ENCODE measurements at regions not wholly inside any gene's neighbourhood (a gene's known extent, or its start where the extent isn't known, plus 50 kb on each side); places are given as distances from the start of the nearest gene placed in this dataset.

DNA sequence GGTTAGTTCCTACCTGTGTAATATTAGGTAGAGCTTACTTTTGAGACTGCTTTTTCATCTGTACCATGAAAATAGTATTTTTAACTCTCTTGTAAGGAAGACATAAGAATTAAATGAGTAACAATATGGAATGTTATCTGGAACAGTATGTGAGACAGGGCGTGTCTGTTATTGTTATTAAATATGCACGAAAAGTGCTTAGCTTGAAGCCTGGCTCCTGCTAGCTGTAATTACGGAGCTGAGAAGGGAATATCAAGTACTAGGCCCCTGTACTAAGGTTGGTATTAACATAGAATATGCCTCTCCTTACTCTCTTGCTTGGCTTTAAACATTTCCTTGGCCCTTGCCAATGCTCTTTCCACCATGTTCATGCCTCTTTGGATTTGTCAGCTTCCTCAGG lies 194.0 kb downstream of the FAM76B start:
- Mint-ChIP-seq H3K4me3 (no peak overlapping the region), H3K4me1 (ENCODE audit: low read depth) (peaks cover 11% of the 10 kb centered on the region), H3K36me3 (ENCODE audit: low read depth) (no peaks in the 10 kb centered on the region)

DNA sequence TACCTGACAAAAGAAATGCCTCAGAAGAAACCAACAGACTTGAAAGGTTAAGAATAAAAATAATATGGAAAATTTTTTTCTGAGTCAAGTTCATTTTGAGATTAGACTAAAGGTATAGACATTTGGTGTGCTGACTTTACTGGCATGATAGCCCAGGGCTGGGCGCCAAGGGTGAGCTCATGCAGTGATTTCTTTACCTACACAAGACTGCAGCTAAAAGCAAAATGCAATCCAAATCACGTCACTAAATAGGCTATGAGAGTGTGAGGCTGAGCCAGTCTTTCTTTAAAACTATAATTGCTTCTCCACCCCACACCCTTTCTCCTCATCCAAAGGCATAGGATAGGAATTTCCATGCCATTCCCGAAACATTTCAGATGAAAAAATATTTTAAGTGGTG lies 196.5 kb downstream of the FAM76B start:
- H3K4me1 ChIP-seq (ENCODE audit: insufficient read depth, low read length), result no peaks in the 10 kb centered on the region
- Mint-ChIP-seq H3K9me3 (peaks cover 3% of the 10 kb centered on the region), H3K4me1 (ENCODE audit: low read depth) (no peaks in the 10 kb centered on the region), H3K4me3 (no peak overlapping the region), H3K36me3 (ENCODE audit: low read depth) (no peaks in the 10 kb centered on the region), H3K27me3 (no peaks in the 10 kb centered on the region), H3K27ac (no peak overlapping the region)
- ChIA-PET CTCF (no interaction called here), POLR2A (interaction anchor here (0.9 to 1.1 kb wide), 2 partner anchors 9 to 107 kb away, joined by 3 read pairs; no protein-coding TSS in a partner anchor)
- no peaks in the 10 kb centered on the region for H3K36me3 ChIP-seq (ENCODE audit: insufficient read depth, low read length)
- no peaks in the 10 kb centered on the region for H3K9me3 ChIP-seq (ENCODE audit: control insufficient read depth in 1 of 2, insufficient read depth in 1 of 2, low read length in 2 of 2)
- H3K27ac ChIP-seq (ENCODE audit: low read depth in 1 of 2, low read length in 2 of 2), result no peak overlapping the region
- intact Hi-C loops (cut with DNase I, micrococcal nuclease), result no loop called here
- H3K27me3 ChIP-seq (ENCODE audit: control insufficient read depth in 1 of 2, insufficient read depth in 2 of 2, low read length in 2 of 2), result no peaks in the 10 kb centered on the region
- TF ChIP-seq, protein P1, sequence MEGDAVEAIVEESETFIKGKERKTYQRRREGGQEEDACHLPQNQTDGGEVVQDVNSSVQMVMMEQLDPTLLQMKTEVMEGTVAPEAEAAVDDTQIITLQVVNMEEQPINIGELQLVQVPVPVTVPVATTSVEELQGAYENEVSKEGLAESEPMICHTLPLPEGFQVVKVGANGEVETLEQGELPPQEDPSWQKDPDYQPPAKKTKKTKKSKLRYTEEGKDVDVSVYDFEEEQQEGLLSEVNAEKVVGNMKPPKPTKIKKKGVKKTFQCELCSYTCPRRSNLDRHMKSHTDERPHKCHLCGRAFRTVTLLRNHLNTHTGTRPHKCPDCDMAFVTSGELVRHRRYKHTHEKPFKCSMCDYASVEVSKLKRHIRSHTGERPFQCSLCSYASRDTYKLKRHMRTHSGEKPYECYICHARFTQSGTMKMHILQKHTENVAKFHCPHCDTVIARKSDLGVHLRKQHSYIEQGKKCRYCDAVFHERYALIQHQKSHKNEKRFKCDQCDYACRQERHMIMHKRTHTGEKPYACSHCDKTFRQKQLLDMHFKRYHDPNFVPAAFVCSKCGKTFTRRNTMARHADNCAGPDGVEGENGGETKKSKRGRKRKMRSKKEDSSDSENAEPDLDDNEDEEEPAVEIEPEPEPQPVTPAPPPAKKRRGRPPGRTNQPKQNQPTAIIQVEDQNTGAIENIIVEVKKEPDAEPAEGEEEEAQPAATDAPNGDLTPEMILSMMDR (IDR thresholded peaks at IDR 0.05), result no peak
- no peak overlapping the region for H3K4me3 ChIP-seq (ENCODE audit: low read length)
- DNase-seq (no peak), ATAC-seq (ENCODE audit: poor library complexity) (no peak)

More for the DNA sequence above, 194.0 kb downstream of the FAM76B start:
- Histone ChIP-seq H3K27me3 (ENCODE audit: control insufficient read depth in 1 of 2, insufficient read depth in 2 of 2, low read length in 2 of 2) (no peaks in the 10 kb centered on the region), H3K4me1 (ENCODE audit: insufficient read depth, low read length) (peaks cover 11% of the 10 kb centered on the region), H3K9me3 (ENCODE audit: control insufficient read depth in 1 of 2, insufficient read depth in 1 of 2, low read length in 2 of 2) (no peaks in the 10 kb centered on the region), H3K4me3 (ENCODE audit: low read length) (no peak overlapping the region), H3K36me3 (ENCODE audit: insufficient read depth, low read length) (no peaks in the 10 kb centered on the region), H3K27ac (ENCODE audit: low read depth in 1 of 2, low read length in 2 of 2) (no peak overlapping the region)
- DNase-seq (no peak), ATAC-seq (ENCODE audit: poor library complexity) (no peak)
- H3K27ac Mint-ChIP-seq, result no peak overlapping the region
- CTCF ChIA-PET, result interaction anchor here (0.8 to 2.2 kb wide), 2 partner anchors 10 to 110 kb away, joined by 3 to 4 read pairs; no protein-coding TSS in a partner anchor
- intact Hi-C loops (cut with DNase I, micrococcal nuclease), result no loop called here
- H3K9me3 Mint-ChIP-seq, result peaks cover 3% of the 10 kb centered on the region
- H3K27me3 Mint-ChIP-seq, result no peaks in the 10 kb centered on the region
- TF ChIP-seq, protein P1 (IDR thresholded peaks at IDR 0.05), result no peak
- POLR2A ChIA-PET, result no interaction called here

DNA sequence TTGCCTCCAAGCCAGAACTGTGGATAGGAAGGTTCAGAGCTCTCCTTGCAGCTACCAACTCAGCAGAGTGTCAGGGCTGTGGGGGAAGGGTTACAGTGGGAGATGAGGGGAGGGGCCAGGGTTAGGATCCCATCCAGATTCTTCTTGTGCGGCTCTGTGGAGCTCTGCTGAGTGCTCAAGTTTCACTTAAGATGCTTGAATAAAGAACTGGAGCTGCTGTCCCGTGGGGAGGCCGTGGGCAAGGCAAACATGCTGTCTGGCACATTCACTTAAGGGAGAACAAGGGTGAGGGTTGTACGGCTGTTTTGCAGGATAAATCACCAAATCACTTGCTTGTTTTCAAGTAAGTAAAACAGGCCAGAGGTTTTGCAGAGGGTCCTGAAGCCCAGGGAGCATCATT lies 197.1 kb downstream of the FAM76B start:
- TF ChIP-seq, protein P1 (IDR thresholded peaks at IDR 0.05), result no peak
- Mint-ChIP-seq H3K27ac (no peak overlapping the region), H3K36me3 (ENCODE audit: low read depth) (no peaks in the 10 kb centered on the region), H3K4me3 (no peak overlapping the region), H3K4me1 (ENCODE audit: low read depth) (no peaks in the 10 kb centered on the region), H3K27me3 (no peaks in the 10 kb centered on the region), H3K9me3 (peaks cover 3% of the 10 kb centered on the region)
- no peaks in the 10 kb centered on the region for H3K4me1 ChIP-seq (ENCODE audit: insufficient read depth, low read length)
- H3K27me3 ChIP-seq (ENCODE audit: control insufficient read depth in 1 of 2, insufficient read depth in 2 of 2, low read length in 2 of 2), result no peaks in the 10 kb centered on the region
- intact Hi-C loops (cut with DNase I, micrococcal nuclease), result no loop called here
- no peak overlapping the region for H3K27ac ChIP-seq (ENCODE audit: low read depth in 1 of 2, low read length in 2 of 2)
- no peaks in the 10 kb centered on the region for H3K36me3 ChIP-seq (ENCODE audit: insufficient read depth, low read length)
- ChIA-PET POLR2A (interaction anchor here (0.9 to 1.1 kb wide), 3 partner anchors 10 to 107 kb away, joined by 3 to 4 read pairs (median 3); no protein-coding TSS in a partner anchor), CTCF (no interaction called here)
- H3K9me3 ChIP-seq (ENCODE audit: control insufficient read depth in 1 of 2, insufficient read depth in 1 of 2, low read length in 2 of 2), result no peaks in the 10 kb centered on the region
- DNase-seq (no peak), ATAC-seq (ENCODE audit: poor library complexity) (no peak)
- no peak overlapping the region for H3K4me3 ChIP-seq (ENCODE audit: low read length)
